Nephron progenitor cell (in vitro differentiated cells): ENCODE measurements at regions not wholly inside any gene's neighbourhood (a gene's known extent, or its start where the extent isn't known, plus 50 kb on each side); places are given as distances from the start of the nearest gene placed in this dataset.

Experiments used
- DNase-seq: peaks from one replicate; pipeline ENCODE4 v3.0.0; 2021
- H3K27ac Mint-ChIP-seq: 2 replicates; pipeline ENCODE4 v1.8.0; 2021; ENCODE audit warnings: mild to moderate bottlenecking, moderate library complexity, mixed read lengths
- H3K27me3 Mint-ChIP-seq: 2 replicates; pipeline ENCODE4 v1.8.0; 2021; ENCODE audit warnings: mild to moderate bottlenecking, low read depth, mixed read lengths; ENCODE audit not compliant: poor library complexity
- H3K36me3 Mint-ChIP-seq: 2 replicates; pipeline ENCODE4 v1.8.0; 2021; ENCODE audit warnings: low read depth, mixed read lengths
- H3K4me1 Mint-ChIP-seq: 2 replicates; pipeline ENCODE4 v1.8.0; 2021; ENCODE audit warnings: mixed read lengths
- H3K4me3 Mint-ChIP-seq: 2 replicates; pipeline ENCODE4 v1.8.0; 2021; ENCODE audit warnings: mild to moderate bottlenecking, moderate library complexity, mixed read lengths
- H3K9me3 Mint-ChIP-seq: 2 replicates; pipeline ENCODE4 v1.8.0; 2021; ENCODE audit warnings: mild to moderate bottlenecking, moderate library complexity, mixed read lengths
- TF ChIP-seq, protein P1 (sequence below): fragments of 200-600 bp; sonication (generic); IDR thresholded peaks from 2 replicates; pipeline ENCODE4 v1.5.0; 2021; ENCODE audit warnings: antibody characterized with exemption

GRCh38 chr7:41000042-41000441 is 702.8 kb downstream of the INHBA start:
- H3K4me1 Mint-ChIP-seq, result peaks cover 9% of the 10 kb centered on the region
- DNase-seq, result no peak
- H3K27ac Mint-ChIP-seq, result no peak overlapping the region
- no peak overlapping the region for H3K4me3 Mint-ChIP-seq
- TF ChIP-seq, protein P1, sequence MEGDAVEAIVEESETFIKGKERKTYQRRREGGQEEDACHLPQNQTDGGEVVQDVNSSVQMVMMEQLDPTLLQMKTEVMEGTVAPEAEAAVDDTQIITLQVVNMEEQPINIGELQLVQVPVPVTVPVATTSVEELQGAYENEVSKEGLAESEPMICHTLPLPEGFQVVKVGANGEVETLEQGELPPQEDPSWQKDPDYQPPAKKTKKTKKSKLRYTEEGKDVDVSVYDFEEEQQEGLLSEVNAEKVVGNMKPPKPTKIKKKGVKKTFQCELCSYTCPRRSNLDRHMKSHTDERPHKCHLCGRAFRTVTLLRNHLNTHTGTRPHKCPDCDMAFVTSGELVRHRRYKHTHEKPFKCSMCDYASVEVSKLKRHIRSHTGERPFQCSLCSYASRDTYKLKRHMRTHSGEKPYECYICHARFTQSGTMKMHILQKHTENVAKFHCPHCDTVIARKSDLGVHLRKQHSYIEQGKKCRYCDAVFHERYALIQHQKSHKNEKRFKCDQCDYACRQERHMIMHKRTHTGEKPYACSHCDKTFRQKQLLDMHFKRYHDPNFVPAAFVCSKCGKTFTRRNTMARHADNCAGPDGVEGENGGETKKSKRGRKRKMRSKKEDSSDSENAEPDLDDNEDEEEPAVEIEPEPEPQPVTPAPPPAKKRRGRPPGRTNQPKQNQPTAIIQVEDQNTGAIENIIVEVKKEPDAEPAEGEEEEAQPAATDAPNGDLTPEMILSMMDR, result no peak
- no peaks in the 10 kb centered on the region for H3K27me3 Mint-ChIP-seq
- peaks cover 8% of the 10 kb centered on the region for H3K9me3 Mint-ChIP-seq
- no peaks in the 10 kb centered on the region for H3K36me3 Mint-ChIP-seq

GRCh38 chr7:40996233-40996677 is 706.6 kb downstream of the INHBA start:
- DNase-seq, result no peak
- Mint-ChIP-seq H3K36me3 (no peaks in the 10 kb centered on the region), H3K9me3 (peaks cover 7% of the 10 kb centered on the region), H3K4me1 (peaks cover 9% of the 10 kb centered on the region), H3K4me3 (no peak overlapping the region), H3K27me3 (peaks cover 4% of the 10 kb centered on the region), H3K27ac (no peak overlapping the region)
- TF ChIP-seq, protein P1, result no peak

DNA sequence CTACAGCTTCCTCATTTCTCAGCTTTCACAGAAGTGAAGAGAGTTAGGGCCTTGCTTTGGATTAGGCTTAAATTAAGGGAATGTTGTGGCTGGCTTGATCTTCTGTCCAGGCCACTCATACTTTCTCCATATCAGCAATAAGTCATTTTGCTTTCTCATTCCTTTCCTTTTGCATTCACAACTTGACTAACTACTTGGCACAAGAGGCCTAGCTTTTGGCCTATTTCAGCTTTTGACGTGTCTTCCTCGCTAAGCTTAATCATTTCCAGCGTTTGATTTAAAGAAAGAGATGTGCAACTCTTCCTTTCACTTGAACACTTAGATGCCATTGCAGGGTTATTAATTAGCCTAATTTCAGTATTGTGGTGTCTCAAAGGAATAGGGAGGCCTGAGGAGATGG is 712.0 kb downstream of the INHBA start:
- Mint-ChIP-seq H3K4me1 (peaks cover 11% of the 10 kb centered on the region), H3K36me3 (no peaks in the 10 kb centered on the region), H3K27ac (no peak overlapping the region), H3K4me3 (no peak overlapping the region), H3K27me3 (peaks cover 4% of the 10 kb centered on the region), H3K9me3 (no peaks in the 10 kb centered on the region)
- no peak for DNase-seq
- TF ChIP-seq, protein P1, result no peak

GRCh38 chr7:40987571-40987970 is 715.3 kb downstream of the INHBA start:
- Mint-ChIP-seq H3K9me3 (no peaks in the 10 kb centered on the region), H3K4me3 (no peak overlapping the region), H3K4me1 (peaks cover 40% of the 10 kb centered on the region), H3K36me3 (no peaks in the 10 kb centered on the region), H3K27me3 (no peaks in the 10 kb centered on the region), H3K27ac (no peak overlapping the region)
- no peak for DNase-seq
- TF ChIP-seq, protein P1, result no peak

GRCh38 chr7:40986351-40986873 is 716.5 kb downstream of the INHBA start:
- Mint-ChIP-seq H3K27ac (no peak overlapping the region), H3K36me3 (peaks cover 7% of the 10 kb centered on the region), H3K4me3 (no peak overlapping the region), H3K27me3 (peaks cover 4% of the 10 kb centered on the region), H3K9me3 (peaks cover 7% of the 10 kb centered on the region), H3K4me1 (peaks cover 40% of the 10 kb centered on the region)
- DNase-seq, result no peak
- TF ChIP-seq, protein P1, result no peak

- peaks cover 42% of the 10 kb centered on the region for H3K4me1 Mint-ChIP-seq
- peaks cover 6% of the 10 kb centered on the region for H3K27me3 Mint-ChIP-seq
- peak overlapping the region; percentile 47 for H3K27ac Mint-ChIP-seq
- peaks cover 10% of the 10 kb centered on the region for H3K9me3 Mint-ChIP-seq
- TF ChIP-seq, protein P1, result no peak
- peaks cover 9% of the 10 kb centered on the region for H3K36me3 Mint-ChIP-seq
- peak; percentile 6 for DNase-seq
- H3K4me3 Mint-ChIP-seq, result no peak overlapping the region
These were observed 719.8 kb downstream of the INHBA start for GRCh38 chr7:40983111-40983510.
